RWPE1 (cell line): ENCODE measurements at regions not wholly inside any gene's neighbourhood (a gene's known extent, or its start where the extent isn't known, plus 50 kb on each side); places are given as distances from the start of the nearest gene placed in this dataset.

Experiments used
- CTCF ChIA-PET: fragments of 350-600 bp; sonication (Branson Sonifier 250); formaldehyde crosslinking; extraction: SDS; loops from one replicate; lab custom pipeline; 2021; lab: Yijun Ruan, JAX
- POLR2A ChIA-PET: fragments of 400-600 bp; formaldehyde crosslinking; extraction: SDS; loops from one replicate; lab custom pipeline; 2020; ENCODE audit warnings: antibody characterized with exemption; ENCODE audit not compliant: low non-redundant PET; lab: Yijun Ruan, JAX
- DNase-seq: peaks from one replicate; pipeline ENCODE4 v3.0.0; 2012; ENCODE audit warnings: low spot score
- H3K27ac ChIP-seq: fragments of 450-650 bp; 2 replicates; pipeline ENCODE4 v1.5.1; 2017
- TF ChIP-seq, protein P1 (sequence below): fragments of 450-650 bp; conservative IDR thresholded peaks from 2 replicates; pipeline ENCODE4 v1.5.1; 2017; ENCODE audit warnings: low read depth, mild to moderate bottlenecking

DNA sequence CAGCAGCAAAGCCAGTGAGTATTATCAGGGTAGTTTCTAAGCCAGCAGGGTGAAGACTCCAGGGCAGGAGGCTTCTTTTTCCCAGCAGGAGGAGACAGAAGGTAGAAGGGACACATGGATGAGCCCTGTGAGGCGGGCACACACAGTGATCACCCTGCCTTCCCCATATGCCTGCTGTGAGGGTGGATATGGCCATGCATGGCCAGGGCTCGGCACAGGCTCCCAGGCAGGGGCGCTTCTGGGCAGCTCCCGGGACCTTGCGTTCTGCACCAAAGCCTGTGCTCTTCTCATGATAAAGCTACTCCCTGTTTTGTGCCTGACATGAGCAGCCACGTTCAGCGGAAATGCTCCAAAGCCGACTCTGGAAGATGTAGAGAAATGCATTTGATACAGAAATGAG, 807.2 kb downstream of the TYW1 start:
- no peak for DNase-seq
- CTCF ChIA-PET = no interaction called here
- POLR2A ChIA-PET = no interaction called here
- TF ChIP-seq, protein P1, sequence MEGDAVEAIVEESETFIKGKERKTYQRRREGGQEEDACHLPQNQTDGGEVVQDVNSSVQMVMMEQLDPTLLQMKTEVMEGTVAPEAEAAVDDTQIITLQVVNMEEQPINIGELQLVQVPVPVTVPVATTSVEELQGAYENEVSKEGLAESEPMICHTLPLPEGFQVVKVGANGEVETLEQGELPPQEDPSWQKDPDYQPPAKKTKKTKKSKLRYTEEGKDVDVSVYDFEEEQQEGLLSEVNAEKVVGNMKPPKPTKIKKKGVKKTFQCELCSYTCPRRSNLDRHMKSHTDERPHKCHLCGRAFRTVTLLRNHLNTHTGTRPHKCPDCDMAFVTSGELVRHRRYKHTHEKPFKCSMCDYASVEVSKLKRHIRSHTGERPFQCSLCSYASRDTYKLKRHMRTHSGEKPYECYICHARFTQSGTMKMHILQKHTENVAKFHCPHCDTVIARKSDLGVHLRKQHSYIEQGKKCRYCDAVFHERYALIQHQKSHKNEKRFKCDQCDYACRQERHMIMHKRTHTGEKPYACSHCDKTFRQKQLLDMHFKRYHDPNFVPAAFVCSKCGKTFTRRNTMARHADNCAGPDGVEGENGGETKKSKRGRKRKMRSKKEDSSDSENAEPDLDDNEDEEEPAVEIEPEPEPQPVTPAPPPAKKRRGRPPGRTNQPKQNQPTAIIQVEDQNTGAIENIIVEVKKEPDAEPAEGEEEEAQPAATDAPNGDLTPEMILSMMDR = no peak
- H3K27ac ChIP-seq = no peak overlapping the region

DNA sequence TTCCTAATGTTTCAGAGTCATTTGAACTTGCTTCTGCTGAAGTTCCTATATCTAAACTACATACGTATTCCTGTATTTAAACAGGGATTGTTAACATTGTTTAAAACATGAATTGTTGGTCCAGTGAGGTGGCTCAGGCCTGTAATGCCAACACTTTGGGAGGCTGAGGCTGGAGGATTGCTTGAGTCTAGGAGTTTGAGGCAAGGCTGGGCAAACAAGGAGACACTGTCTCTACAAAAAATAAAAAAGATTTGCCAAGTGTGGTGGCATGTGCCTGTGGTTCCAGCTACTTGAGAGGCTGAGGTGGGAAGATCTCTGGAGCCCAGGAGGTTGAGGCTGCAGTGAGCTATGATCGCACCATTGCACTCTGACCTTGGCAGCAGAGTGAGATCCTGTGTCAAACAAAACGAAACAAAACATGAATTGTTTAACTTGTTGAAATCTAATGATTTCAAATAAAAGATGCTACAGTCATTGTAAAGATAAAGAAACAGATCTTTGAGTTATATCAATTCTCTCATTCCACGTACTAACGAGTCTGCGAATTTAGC, 809.4 kb downstream of the TYW1 start:
- H3K27ac ChIP-seq = no peak overlapping the region
- no peak for DNase-seq
- POLR2A ChIA-PET = no interaction called here
- CTCF ChIA-PET = no interaction called here
- TF ChIP-seq, protein P1 = no peak

DNA sequence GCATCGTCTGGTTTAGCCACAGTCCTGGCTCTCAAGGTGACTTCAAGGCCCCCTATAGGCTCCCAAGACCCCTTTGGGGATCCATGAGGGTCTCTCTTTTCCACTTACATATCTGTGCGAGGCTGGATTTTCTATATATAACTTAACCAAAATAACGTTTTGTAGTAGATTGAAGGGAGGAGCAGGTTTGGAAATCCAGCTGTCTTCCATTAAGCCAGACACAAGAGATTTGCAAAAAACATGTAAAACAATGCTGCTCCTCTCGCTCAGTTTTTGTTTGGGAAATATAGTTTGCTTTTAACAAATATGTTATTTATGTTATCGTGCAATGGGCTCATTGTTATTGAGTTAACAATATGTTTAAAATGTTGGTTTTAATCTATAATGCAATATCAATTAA, 811.2 kb downstream of the TYW1 start:
- H3K27ac ChIP-seq = no peak overlapping the region
- ChIA-PET POLR2A (no interaction called here), CTCF (no interaction called here)
- DNase-seq = no peak
- TF ChIP-seq, protein P1 = no peak

DNA sequence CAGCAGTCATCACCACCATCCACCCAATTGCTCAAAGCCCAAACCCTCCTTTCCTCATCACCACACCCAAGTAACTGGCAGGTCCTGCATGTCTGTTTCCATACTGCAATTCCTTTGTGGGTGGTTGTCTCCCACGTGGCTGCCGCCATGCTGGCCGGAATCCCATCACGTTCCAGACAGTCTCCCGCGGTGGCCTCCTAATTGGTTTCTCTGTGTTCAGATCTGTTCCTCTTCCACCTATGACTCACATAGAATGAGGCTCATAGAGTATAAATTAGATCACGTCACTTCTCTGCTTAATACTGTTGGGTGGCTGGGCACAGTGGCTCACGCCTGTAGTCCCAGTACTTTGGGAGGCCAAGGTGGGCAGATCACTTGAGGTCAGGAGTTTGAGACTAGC, 813.0 kb downstream of the TYW1 start:
- ChIA-PET CTCF (no interaction called here), POLR2A (no interaction called here)
- DNase-seq = no peak
- no peak overlapping the region for H3K27ac ChIP-seq
- TF ChIP-seq, protein P1 = no peak

DNA sequence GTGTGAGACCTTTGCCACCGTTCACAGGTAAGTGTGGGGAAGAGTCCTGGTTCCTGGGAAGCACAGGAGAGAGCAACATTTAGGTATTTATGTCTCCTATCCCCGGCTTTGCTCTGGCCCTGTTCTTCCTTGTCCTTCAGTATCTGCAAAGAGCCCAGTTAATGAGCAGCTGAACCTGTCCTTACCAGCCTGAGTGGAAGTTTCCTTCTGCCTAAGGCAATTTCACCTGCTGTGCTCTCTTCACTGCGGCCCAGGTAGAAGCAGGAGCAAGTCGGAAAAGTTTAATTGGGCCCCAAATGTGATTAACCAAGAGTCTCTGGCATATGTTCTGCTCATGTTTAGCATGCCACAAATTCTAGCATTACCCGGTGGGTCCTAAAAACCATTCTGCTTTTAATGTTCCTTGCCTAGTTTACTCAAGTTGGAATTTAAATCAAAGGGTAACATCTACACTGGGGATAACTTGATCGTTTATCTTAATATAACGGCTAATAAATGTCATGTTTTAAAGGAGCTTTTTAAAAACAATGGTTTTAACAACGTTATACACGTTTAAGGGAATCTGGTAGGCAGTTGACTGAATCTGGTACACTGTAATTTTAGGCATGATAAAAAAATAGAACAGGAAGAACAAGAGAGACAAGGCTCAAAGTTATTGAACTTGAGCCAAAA, 817.1 kb downstream of the TYW1 start:
- CTCF ChIA-PET = no interaction called here
- DNase-seq = no peak
- POLR2A ChIA-PET = no interaction called here
- TF ChIP-seq, protein P1 = no peak
- no peak overlapping the region for H3K27ac ChIP-seq

DNA sequence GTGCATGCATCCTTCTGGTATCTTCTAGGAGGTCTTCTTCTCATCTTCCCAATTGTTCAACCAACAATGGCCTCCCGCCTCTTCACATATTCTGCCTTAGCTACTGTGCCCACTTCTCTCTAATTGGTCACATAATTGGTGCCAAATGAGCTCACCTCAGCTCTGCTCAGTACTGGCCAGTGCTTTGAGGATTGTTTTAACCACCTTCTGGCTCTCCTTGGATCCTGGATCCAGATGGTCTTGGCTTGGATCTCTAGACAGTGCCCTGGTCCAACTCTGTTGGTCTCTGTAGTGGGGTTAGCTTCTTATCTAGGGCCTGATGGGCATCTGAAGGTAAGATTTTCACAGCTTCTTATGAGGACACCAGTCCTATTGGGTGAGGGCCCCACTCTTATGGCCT, 820.8 kb downstream of the TYW1 start:
- no peak overlapping the region for H3K27ac ChIP-seq
- no peak for DNase-seq
- ChIA-PET CTCF (interaction anchor here (0.5 kb wide), 1 partner anchor 206 kb away, joined by 4 read pairs; no protein-coding TSS in a partner anchor), POLR2A (no interaction called here)
- TF ChIP-seq, protein P1 = no peak
